GM12878 (cell line): ENCODE measurements at regions not wholly inside any gene's neighbourhood (a gene's known extent, or its start where the extent isn't known, plus 50 kb on each side); places are given as distances from the start of the nearest gene placed in this dataset.

Source experiments
- ATAC-seq: fragments of 200-7000 bp; cut with Tn5 transposase; 3 replicates; pipeline ENCODE4 v1.9.1; 2020; ENCODE audit warnings: mild to moderate bottlenecking, moderate library complexity
- BruUV-seq: library from RNA; stranded (reverse); fragments of 400-500 nt; replicated peaks from 2 replicates; lab custom pipeline; 2021; lab: Mats Ljungman, UMichigan
- CTCF ChIA-PET: fragments of 300-600 bp; sonication (Branson Sonifier 250); formaldehyde crosslinking; extraction: SDS; loops from one replicate; lab custom pipeline; 2021; ENCODE audit warnings: inconsistent platforms; lab: Yijun Ruan, JAX
- POLR2A ChIA-PET: fragments of 350-600 bp; formaldehyde crosslinking; extraction: SDS; loops from one replicate; lab custom pipeline; 2021; ENCODE audit warnings: inconsistent platforms; lab: Charles Lee
- RAD21 ChIA-PET: fragments of 300-600 bp; sonication (Branson Sonifier 250); formaldehyde crosslinking; loops from one replicate; lab custom pipeline; 2023; ENCODE audit warnings: antibody characterized with exemption; ENCODE audit not compliant: unreplicated experiment; lab: Charles Lee
- SMC1A ChIA-PET: fragments of 300-600 bp; sonication (Branson Sonifier 250); formaldehyde crosslinking; loops from one replicate; lab custom pipeline; 2023; ENCODE audit not compliant: unreplicated experiment, uncharacterized antibody; lab: Charles Lee
- DNase-seq: peaks from one replicate; pipeline ENCODE4 v3.0.0-alpha.2; 2011; ENCODE audit warnings: low read depth, low spot score
- FAIRE-seq: peaks from 3 replicates; lab custom pipeline; 2011; peaks lifted over from hg19 to GRCh38; lab: Jason Lieb, UNC
- H2AFZ ChIP-seq: 2 replicates; pipeline ENCODE4 v1.6.0; 2011; ENCODE audit warnings: low read depth, low read length, control low read depth; ENCODE audit not compliant: control insufficient read depth
- H3K27ac ChIP-seq: 2 replicates; pipeline ENCODE4 v1.5.1; 2011; ENCODE audit warnings: control low read depth; ENCODE audit not compliant: control insufficient read depth, insufficient read depth
- H3K27me3 ChIP-seq, 2 experiments: replicated peaks in 1 of 2; 2 replicates each; pipeline versions ENCODE4 v1.6.0 to v1.6.1; 2011; ENCODE audit warnings: low read length in 1 of 2; ENCODE audit not compliant: control insufficient read depth in 2 of 2, insufficient read depth in 2 of 2
- H3K36me3 ChIP-seq, 2 experiments: 2 replicates each; pipeline ENCODE4 v1.5.1; 2011; ENCODE audit warnings: low read length in 1 of 2; ENCODE audit not compliant: control insufficient read depth in 2 of 2, insufficient read depth in 2 of 2
- H3K4me1 ChIP-seq: 2 replicates; pipeline ENCODE4 v1.6.1; 2011; ENCODE audit warnings: mild to moderate bottlenecking, low read length, moderate library complexity, mixed read lengths; ENCODE audit not compliant: control insufficient read depth, insufficient read depth
- H3K4me2 ChIP-seq: 2 replicates; pipeline ENCODE4 v1.6.0; 2011; ENCODE audit warnings: control low read depth; ENCODE audit not compliant: control insufficient read depth, insufficient read depth
- H3K4me3 ChIP-seq: fragments of 200-600 bp; sonication (generic); 2 replicates; pipeline ENCODE4 v1.5.1; 2016
- H3K79me2 ChIP-seq: 2 replicates; pipeline ENCODE4 v1.6.0; 2011; ENCODE audit warnings: low read length; ENCODE audit not compliant: control insufficient read depth, insufficient read depth
- H3K9ac ChIP-seq: 2 replicates; pipeline ENCODE4 v1.8.0; 2011; ENCODE audit warnings: low read length, control low read depth, mixed read lengths; ENCODE audit not compliant: control insufficient read depth, insufficient read depth
- H3K9me3 ChIP-seq: replicated peaks from 3 replicates; pipeline ENCODE4 v1.5.1; 2011; ENCODE audit warnings: mild to moderate bottlenecking, low read length; ENCODE audit not compliant: control insufficient read depth, insufficient read depth
- H4K20me1 ChIP-seq: 2 replicates; pipeline ENCODE4 v1.6.0; 2011; ENCODE audit not compliant: control insufficient read depth, insufficient read depth
- CBX3 ChIP-seq: fragments of 200-600 bp; sonication (generic); IDR thresholded peaks from 2 replicates; pipeline ENCODE4 v1.6.1; 2016; ENCODE audit warnings: low read depth, borderline replicate concordance
- E2F8 ChIP-seq: fragments of 450-650 bp; IDR thresholded peaks from 2 replicates; pipeline ENCODE4 v1.6.1; 2018; ENCODE audit warnings: mild to moderate bottlenecking, low read depth, moderate library complexity; ENCODE audit not compliant: partially characterized antibody
- HCFC1 ChIP-seq: fragments of 150-350 bp; IDR thresholded peaks from 2 replicates; pipeline ENCODE4 v1.6.1; 2014; ENCODE audit warnings: low read length
- IKZF1 ChIP-seq: fragments of 450-650 bp; conservative IDR thresholded peaks from 2 replicates; pipeline ENCODE4 v1.6.1; 2017; ENCODE audit warnings: antibody characterized with exemption, mild to moderate bottlenecking
- IRF5 ChIP-seq: fragments of 450-650 bp; IDR thresholded peaks from 2 replicates; pipeline ENCODE4 v1.6.1; 2017; ENCODE audit warnings: borderline replicate concordance
- NFYA ChIP-seq: IDR thresholded peaks from 2 replicates; pipeline ENCODE4 v1.6.1; 2011; ENCODE audit warnings: low read depth, mild to moderate bottlenecking, low read length, improper control_type of control experiment, borderline replicate concordance
- POLR2A ChIP-seq: IDR thresholded peaks from 2 replicates; pipeline ENCODE4 v1.6.1; 2011; ENCODE audit warnings: low read depth, mild to moderate bottlenecking, low read length
- RBBP5 ChIP-seq: fragments of 200-600 bp; sonication (generic); conservative IDR thresholded peaks from 2 replicates; pipeline ENCODE4 v1.6.1; 2016
- RUNX3 ChIP-seq: IDR thresholded peaks from 2 replicates; pipeline ENCODE4 v1.6.1; 2012; ENCODE audit warnings: low read length, inconsistent platforms
- SMC3 ChIP-seq: IDR thresholded peaks from 2 replicates; pipeline ENCODE4 v1.6.1; 2011; ENCODE audit warnings: low read length, improper control_type of control experiment, borderline replicate concordance
- WGBS: methylation state at CpG from one replicate; pipeline ENCODE4 v1.1.6; 2016; ENCODE audit warnings: low lambda C conversion rate; ENCODE audit not compliant: insufficient replicate concordance, insufficient coverage; ENCODE audit errors: missing lambda C conversion rate; 5-methylcytosine and 5-hydroxymethylcytosine counted together
- in situ Hi-C: fragments of 300-500 bp; cut with MboI; formaldehyde crosslinking; loops from 9 replicates; pipeline ENCODE4 v1.14.3; 2018; ENCODE audit warnings: mixed read lengths
- intact Hi-C: fragments of 100-400 bp; cut with micrococcal nuclease; formaldehyde crosslinking; loops from one replicate; pipeline ENCODE4 v1.14.2; 2022; ENCODE audit not compliant: unreplicated experiment

GRCh38 chr1:219489636-219490035 is 123.3 kb downstream of the ZC3H11B start (continued):
- peak; percentile 36; the same call in 1 of the 2 replicates for TF ChIP-seq RUNX3
- no peak for TF ChIP-seq NFYA
- no peak for TF ChIP-seq RBBP5
- TF ChIP-seq IKZF1, result peak; percentile 35; the same call in 1 of the 2 replicates
- TF ChIP-seq IRF5, result no peak

- Histone ChIP-seq H3K36me3 (no peaks in the 10 kb centered on the region), H3K9me3 (no peaks in the 10 kb centered on the region), H3K9ac (no peak overlapping the region), H3K27me3 (no peaks in the 10 kb centered on the region), H3K4me2 (no peak overlapping the region), H2AFZ (no peak overlapping the region), H3K4me1 (no peaks in the 10 kb centered on the region), H4K20me1 (no peaks in the 10 kb centered on the region), H3K4me3 (no peak overlapping the region), H3K79me2 (no peaks in the 10 kb centered on the region), H3K27ac (no peak overlapping the region)
- intact Hi-C loops (no loop called here), in situ Hi-C loops (no loop called here)
- no peak for TF ChIP-seq CBX3
- no peak for TF ChIP-seq HCFC1
- no peak for TF ChIP-seq E2F8
- no peak for TF ChIP-seq POLR2A
- no peak for TF ChIP-seq SMC3
- ChIA-PET SMC1A (interaction anchor here (1.1 kb wide), 1 partner anchor 45 kb away, joined by 3 read pairs; no protein-coding TSS in a partner anchor), RAD21 (no interaction called here), POLR2A (no interaction called here), CTCF (no interaction called here)
- no peak for ATAC-seq
- peak; percentile 7 for FAIRE-seq
- no TSS peak for BruUV-seq
- 48% methylated on average over 1 of the region's 1 CpG for WGBS
- no peak for DNase-seq
These were observed 124.6 kb downstream of the ZC3H11B start for GRCh38 chr1:219488275-219488674.
